Myocyte (in vitro differentiated cells): ENCODE measurements at regions not wholly inside any gene's neighbourhood (a gene's known extent, or its start where the extent isn't known, plus 50 kb on each side); places are given as distances from the start of the nearest gene placed in this dataset.
"Not testable (repeated sequence)": the region's sequence is repeated elsewhere in the genome, so short reads cannot be mapped to it uniquely, and the experiment has no call there.

Experiments
- DNase-seq: peaks from one replicate; pipeline ENCODE4 v3.0.0-alpha.2; 2012; ENCODE audit warnings: low read depth

- no peak for DNase-seq
These were observed 221.9 kb upstream of the ALCAM start for GRCh38 chr3:105144837-105145236.

GRCh38 chr3:105145511-105145910, 221.2 kb upstream of the ALCAM start:
- DNase-seq = no peak

DNA sequence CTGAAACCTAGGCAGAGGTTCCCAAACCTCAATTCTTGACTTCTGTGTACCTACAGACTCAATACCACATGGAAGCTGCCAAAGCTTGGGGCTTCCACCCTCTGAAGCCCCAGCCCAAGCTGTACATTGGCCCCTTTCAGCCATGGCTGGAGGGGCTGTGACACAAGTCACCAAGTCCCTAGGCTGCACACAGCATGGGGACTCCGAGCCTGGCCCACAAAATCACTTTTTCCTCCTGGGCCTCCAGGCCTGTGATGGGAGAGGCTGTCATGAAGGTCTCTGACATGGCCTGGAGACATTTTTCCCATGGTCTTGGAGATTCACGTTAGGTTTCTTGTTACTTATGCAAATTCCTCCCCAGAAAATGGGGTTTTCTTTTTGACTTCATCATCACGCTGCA, 217.5 kb upstream of the ALCAM start:
- not testable (repeated sequence) for DNase-seq

GRCh38 chr3:105152987-105153386, 213.7 kb upstream of the ALCAM start:
- DNase-seq = no peak

DNA sequence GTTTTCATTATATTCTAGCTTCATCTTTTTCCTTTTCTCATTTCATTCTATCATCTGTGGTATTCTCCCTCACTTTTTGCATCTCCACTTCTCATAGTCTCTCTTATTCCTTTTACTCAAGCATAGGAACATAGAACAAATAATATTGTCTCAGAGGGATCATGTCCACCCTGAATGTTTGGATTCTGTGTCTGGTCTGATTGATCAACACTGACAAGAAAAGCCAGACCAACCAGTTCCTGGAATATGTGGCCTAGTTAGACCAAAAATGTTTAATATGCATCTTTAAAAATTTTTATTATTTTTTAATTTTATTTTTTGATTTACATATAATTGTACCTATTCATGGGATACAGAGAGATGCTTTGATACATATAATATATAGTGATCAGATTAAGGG, 212.0 kb upstream of the ALCAM start:
- no peak for DNase-seq

DNA sequence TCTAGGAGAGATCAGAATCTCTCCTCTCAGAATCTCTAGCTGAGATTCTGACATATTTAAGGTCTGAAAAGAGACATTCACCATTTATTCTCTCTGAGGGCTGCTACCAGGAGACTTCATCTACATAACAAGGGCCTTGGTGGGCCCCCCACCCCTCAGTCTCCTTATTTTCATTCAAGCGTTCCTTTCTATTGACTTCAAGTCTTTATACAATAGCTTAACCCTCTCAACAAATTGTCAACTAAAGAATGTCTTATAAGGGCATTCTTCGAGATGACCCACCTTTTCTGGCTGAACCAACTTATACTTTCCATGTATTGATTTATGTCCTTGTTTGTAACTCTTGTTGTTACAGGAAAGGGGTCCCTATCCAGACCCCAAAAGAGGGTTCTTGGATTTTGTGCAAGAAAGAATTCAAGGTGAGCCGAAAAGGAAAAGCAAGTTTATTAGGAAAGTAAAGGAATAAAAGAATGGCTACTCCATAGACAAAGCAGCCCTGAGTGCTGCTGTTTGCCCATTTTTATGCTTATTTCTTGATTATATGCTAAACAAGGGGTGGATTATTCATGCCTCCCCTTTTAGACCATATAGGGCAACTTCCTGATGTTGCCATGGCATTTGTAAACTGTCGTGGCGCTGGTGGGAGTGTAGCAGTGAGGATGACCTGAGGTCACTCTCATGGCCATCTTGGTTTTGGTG, 209.5 kb upstream of the ALCAM start:
- no peak for DNase-seq

DNA sequence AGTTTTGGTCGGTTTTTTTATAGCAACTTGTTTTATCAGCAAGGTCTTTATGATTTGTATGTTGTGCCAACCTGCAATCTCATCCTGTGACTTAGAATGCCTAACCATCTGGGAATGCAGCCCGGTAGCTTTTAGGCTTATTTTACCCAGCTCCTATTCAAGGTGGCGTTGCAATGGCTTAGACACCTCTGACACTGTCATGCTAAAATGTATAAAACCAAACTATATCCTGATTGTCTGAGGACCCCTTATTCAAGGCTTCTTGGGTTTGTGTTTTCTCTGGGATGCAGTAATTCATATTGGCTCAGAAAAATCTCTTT, 209.0 kb upstream of the ALCAM start:
- DNase-seq = no peak

- DNase-seq = no peak
These were observed 208.4 kb upstream of the ALCAM start for GRCh38 chr3:105158286-105158685.

DNA sequence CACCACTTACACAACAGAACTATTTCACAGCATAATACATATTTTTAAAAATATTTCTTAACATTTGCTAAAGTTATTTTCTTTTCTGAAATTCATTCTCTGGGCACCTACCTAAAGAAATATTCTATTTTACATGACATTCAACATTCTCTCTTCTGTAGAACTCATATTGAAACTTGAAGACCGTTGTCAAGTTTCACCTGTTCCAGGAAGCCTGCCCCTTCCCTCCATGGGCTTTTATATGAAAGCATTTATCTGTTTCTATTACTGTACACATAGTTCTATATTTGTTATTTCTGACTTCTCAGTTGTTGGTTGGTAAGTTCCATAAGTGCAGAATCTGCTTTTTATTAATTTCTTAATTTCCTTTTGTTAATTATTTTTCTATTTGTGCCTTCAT, 204.3 kb upstream of the ALCAM start:
- DNase-seq = no peak

DNA sequence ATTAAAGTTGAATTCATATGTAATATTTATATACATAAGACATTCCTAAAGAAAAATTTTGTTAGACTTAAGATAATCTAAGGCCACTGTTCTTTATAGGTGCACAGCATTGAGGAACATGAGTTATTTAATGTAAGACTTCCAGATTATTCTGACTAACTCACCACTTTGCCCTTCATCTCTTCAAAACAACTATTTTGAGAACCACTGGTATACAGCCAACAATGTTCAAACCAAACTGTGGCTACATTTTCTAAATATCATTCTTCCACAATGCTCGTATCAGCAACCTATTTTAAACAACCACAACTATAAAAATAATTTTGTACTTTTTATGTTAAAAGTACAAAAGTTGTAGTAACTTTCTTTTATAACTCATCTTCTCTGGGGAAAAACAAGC, 199.8 kb upstream of the ALCAM start:
- DNase-seq = peak; percentile 62

DNA sequence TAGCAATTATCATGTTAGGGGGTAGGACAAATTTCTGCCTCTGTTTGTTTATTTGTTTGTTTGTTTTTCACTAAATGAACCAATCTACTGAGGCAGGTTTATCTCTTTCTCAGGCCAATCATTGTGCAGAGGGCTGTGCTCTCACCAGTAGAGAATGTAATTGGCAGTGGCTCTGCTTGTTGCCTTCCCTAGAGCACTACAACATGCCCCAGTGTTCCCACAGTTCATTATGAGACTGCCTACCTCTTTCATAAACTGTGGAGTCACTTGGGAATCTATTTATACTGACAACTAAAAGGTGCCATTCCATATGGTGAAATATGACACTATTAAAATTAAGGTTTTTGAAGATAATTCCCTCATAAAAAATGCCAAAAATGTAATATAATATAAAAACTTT, 196.3 kb upstream of the ALCAM start:
- no peak for DNase-seq

DNA sequence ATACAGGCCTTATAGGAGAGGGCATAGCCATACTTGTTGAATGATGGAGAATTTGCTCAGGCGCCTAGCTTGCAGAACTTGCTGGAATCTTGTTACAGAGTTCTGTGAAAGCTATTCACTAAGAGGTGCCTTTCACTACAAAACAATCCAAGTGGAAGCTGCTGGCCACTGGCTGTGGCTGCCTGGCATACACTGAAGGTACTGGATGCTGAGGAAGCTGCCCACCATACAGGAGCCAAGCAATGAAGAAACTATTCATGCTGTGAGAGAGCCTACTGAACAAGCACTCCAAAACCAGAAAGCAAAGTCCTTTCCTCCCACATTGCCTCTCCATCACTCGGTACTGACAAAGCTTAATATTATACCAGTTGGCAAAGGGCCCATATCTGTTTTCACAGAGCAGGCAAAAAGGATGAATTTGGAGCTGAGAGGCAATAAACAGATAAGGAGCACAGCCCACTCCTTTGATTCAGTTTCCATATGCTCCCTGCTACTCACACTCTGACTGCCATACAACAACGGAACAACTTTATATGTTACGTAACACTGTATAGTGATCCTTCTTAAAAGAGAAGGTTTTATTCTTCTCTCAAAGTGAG, 192.6 kb upstream of the ALCAM start:
- DNase-seq = no peak

DNA sequence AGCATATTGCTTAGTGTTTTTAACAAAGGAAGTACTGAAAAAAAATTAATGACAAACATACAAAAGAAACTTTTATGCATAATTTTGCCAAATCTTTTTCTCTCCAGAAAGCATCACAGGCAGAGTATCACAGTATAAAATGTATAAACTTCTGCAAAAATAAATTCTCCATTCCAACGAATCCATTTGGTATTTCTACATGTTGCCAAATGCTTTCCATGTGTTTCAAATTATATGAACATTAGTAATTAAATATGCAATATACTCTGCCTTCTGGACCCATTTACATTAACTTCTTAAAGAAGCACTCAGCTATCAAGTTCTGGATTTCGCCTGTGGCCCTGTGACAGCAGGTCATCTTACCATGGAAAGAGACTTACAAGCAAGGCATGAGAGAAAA, 189.1 kb upstream of the ALCAM start:
- no peak for DNase-seq

DNA sequence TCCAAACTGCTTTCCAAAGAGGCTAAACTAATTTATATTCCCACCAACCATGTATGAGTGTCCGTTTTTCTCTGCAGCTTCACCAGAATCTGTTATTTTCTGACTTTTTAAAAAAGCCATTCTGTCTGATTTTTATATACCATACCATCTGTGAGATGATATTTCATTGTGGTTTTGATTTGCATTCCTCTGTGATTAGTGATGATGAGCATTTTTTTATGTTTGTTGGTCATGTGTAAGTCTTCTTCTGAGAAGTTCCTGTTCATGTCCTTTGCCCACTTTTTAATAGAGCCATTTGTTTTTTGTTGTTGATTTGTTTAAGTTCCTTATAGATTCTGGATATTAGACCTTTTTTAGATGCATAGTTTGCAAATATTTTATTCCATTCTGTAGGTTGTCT, 179.4 kb upstream of the ALCAM start:
- no peak for DNase-seq

- DNase-seq = peak; percentile 24
These were observed 171.4 kb upstream of the ALCAM start for GRCh38 chr3:105195260-105195659.

GRCh38 chr3:105197863-105198262, 168.8 kb upstream of the ALCAM start:
- DNase-seq = no peak

DNA sequence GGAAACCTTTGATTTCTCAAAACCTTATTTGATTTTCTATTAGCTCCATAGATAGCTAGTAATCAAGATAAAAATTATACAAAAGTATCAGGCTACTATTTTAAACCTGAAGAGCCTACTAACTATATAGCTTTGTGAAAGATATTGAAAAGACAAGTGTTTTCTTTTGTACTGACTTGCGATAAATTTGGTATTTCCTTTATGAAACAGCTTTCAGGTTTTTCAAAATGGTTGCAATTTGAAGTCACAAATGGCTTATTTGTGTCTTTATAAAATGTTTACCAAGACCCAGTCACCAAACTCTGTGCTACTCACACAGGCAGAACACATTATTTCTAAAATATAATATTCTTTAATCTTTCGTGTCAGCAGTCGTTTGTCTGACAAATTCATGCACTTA, 167.5 kb upstream of the ALCAM start:
- DNase-seq = no peak

- DNase-seq = no peak
These were observed 156.6 kb upstream of the ALCAM start for GRCh38 chr3:105210141-105210540.

DNA sequence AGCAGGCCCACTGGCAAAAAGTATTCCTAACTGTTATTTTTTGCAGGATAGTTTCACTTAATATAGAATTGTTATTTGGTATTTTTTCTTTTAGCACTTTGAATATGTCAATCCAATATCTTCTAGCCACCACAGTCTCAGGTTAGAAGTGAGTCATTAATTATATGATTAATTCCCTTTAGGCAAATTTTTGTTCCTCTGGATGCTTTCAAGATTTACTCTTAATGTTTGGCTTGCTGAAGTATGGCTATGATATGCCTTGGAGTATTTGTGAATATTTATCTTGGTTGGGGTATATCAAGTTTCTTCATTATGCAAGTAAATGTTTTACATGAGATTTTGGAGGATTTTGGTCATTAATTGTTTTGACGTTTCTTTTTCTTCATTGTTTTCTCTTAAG, 152.1 kb upstream of the ALCAM start:
- no peak for DNase-seq

DNA sequence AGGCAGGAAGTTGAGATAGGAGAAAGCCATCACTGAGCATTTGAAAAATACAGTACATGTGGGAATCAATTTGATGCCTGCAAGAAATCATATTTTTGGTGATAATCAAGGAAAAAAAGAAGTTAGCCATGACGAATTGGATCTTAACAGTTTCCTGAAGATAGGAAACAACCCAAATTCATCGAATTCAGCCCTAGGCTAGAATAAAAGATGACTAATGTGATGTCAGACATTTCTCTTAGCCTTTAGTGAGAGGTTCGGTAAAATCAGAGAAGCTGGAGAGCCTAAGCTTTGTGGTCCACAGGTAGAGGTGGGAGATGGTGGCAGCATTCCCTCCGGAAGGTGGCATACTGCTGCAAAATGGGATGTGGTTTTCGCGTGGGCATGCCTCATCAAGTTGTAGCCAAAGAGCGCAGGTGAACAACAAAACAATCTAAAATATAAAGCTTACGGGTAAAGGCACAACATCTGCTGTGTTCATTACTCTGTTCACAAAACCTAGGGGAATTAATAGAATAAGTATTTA, 144.1 kb upstream of the ALCAM start:
- DNase-seq = no peak

DNA sequence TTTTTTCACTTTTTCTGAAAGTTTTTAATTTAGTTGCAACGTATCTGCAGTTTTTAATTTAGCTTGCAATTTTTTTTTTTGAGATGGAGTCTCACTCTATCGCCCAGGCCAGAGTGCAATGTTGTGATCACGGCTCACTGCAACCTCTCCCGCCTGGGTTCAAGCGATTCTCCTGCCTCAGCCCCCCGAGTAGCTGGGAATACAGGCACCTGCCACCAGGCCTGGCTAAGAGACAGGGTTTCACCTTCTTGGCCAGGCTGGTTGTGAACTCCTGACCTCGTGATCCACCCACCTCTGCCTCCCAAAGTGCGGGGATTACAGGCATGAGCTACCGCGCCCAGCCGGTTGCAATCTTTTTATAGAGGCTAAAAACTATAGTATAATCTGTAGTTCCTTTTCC, 142.9 kb upstream of the ALCAM start:
- DNase-seq = no peak

DNA sequence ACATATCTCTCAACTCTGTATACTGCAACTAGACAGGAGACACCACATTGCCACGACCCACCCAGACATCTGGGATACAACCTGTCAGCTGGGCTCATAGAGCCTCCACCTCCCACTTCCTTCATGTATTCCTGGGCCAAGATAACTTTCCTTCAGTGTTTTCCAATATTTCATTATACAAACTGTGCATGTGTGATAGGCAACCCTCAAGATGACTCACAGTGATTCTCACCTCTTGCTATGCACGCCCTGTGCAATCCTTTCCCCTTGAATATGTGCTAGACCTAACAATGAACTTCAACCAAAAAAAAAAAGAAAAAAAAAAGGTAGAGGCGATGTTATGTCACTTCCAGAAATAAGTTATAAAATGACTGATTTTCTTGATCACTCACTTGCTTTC, 138.0 kb upstream of the ALCAM start:
- DNase-seq = no peak

GRCh38 chr3:105232553-105232952, 134.2 kb upstream of the ALCAM start:
- no peak for DNase-seq
